ENCODE measurements at regions not wholly inside any gene's neighbourhood (a gene's known extent, or its start where the extent isn't known, plus 50 kb on each side); places are given as distances from the start of the nearest gene placed in this dataset.

DNA sequence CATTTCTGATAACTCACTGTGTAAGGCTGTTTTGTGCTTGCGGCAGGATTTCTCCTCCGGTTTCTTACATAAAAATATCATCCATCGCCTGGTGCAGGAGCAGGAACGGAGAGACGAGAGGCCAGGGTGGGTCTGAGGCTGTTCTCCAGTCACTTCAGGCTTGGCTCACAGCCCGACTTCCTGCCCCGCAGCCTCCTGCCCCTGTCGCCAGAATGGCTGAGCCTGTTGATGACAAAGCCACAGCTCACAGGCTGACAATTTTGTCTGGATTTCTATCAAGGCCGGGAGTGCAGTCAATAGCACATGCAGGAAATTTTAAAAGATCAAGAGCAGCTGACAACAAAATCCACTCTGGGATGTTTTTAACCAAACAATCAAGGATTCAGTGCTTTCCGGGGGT is 229.7 kb upstream of the ZNF32 start:
- peaks cover 0 to 6% (median 0%) of the 10 kb centered on the region in 4 donors for H3K27me3 ChIP-seq (ENCODE audit: control insufficient read depth in 4 of 4, insufficient read depth in 4 of 4, low read length in 3 of 4)
- no peaks in the 10 kb centered on the region for H3K36me3 ChIP-seq (ENCODE audit: control insufficient read depth in 4 of 4, insufficient read depth in 3 of 4, low read depth in 1 of 4, low read length in 3 of 4)
- no peak for TF ChIP-seq GABPA (IDR thresholded peaks at IDR 0.05 in 1 of 2, conservative IDR thresholded peaks at IDR 0.05 in 1 of 2)
- no peak for TF ChIP-seq FOXA1 (IDR thresholded peaks at IDR 0.05)
- no peak for TF ChIP-seq RXRA (IDR thresholded peaks at IDR 0.05)
- TF ChIP-seq, protein P1, sequence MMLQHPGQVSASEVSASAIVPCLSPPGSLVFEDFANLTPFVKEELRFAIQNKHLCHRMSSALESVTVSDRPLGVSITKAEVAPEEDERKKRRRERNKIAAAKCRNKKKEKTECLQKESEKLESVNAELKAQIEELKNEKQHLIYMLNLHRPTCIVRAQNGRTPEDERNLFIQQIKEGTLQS (IDR thresholded peaks at IDR 0.05) = no peak
- TF ChIP-seq, protein P2, sequence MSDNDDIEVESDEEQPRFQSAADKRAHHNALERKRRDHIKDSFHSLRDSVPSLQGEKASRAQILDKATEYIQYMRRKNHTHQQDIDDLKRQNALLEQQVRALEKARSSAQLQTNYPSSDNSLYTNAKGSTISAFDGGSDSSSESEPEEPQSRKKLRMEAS (IDR thresholded peaks at IDR 0.05) = peak; percentile 15
- TF ChIP-seq TAF1 (conservative IDR thresholded peaks at IDR 0.05) = no peak
- TF ChIP-seq, protein P3, sequence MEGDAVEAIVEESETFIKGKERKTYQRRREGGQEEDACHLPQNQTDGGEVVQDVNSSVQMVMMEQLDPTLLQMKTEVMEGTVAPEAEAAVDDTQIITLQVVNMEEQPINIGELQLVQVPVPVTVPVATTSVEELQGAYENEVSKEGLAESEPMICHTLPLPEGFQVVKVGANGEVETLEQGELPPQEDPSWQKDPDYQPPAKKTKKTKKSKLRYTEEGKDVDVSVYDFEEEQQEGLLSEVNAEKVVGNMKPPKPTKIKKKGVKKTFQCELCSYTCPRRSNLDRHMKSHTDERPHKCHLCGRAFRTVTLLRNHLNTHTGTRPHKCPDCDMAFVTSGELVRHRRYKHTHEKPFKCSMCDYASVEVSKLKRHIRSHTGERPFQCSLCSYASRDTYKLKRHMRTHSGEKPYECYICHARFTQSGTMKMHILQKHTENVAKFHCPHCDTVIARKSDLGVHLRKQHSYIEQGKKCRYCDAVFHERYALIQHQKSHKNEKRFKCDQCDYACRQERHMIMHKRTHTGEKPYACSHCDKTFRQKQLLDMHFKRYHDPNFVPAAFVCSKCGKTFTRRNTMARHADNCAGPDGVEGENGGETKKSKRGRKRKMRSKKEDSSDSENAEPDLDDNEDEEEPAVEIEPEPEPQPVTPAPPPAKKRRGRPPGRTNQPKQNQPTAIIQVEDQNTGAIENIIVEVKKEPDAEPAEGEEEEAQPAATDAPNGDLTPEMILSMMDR (IDR thresholded peaks at IDR 0.05; ENCODE audit: low read depth, low read length, missing input control) = no peak
- TF ChIP-seq SP1 (IDR thresholded peaks at IDR 0.05) = no peak
- peak in 1 of 2 donors; percentile 11 for TF ChIP-seq RAD21 (IDR thresholded peaks at IDR 0.05)
- no peak for TF ChIP-seq FOXA2 (IDR thresholded peaks at IDR 0.05)
- TF ChIP-seq JUND (IDR thresholded peaks at IDR 0.05) = no peak
- TF ChIP-seq EGR1 (IDR thresholded peaks at IDR 0.05; ENCODE audit: low read depth in 2 of 2) = no peak
- peak; percentile 10 for TF ChIP-seq NR2F2 (IDR thresholded peaks at IDR 0.05)
- TF ChIP-seq HNF4G (IDR thresholded peaks at IDR 0.05) = no peak
- TF ChIP-seq YY1 (IDR thresholded peaks at IDR 0.05) = no peak
- no peak for DNase-seq (ENCODE audit: low spot score)
- H3K4me3 ChIP-seq (ENCODE audit: low read depth in 1 of 3, low read length in 3 of 3) = no peak overlapping the region
- no peaks in the 10 kb centered on the region for H3K4me1 ChIP-seq (ENCODE audit: control insufficient read depth in 4 of 4, insufficient read depth in 4 of 4, low read length in 3 of 4)
- 72% methylated on average over 10 of the region's 10 CpGs for WGBS
- no peaks in the 10 kb centered on the region for H3K9me3 ChIP-seq (ENCODE audit: control insufficient read depth in 4 of 4, low read length in 3 of 4)
- peak overlapping the region in 1 of 2 donors; percentile 38 for H3K27ac ChIP-seq (ENCODE audit: low read depth in 1 of 2, low read length in 2 of 2)
- H3K9ac ChIP-seq (ENCODE audit: low read depth in 1 of 2, low read length in 2 of 2) = no peak overlapping the region

DNA sequence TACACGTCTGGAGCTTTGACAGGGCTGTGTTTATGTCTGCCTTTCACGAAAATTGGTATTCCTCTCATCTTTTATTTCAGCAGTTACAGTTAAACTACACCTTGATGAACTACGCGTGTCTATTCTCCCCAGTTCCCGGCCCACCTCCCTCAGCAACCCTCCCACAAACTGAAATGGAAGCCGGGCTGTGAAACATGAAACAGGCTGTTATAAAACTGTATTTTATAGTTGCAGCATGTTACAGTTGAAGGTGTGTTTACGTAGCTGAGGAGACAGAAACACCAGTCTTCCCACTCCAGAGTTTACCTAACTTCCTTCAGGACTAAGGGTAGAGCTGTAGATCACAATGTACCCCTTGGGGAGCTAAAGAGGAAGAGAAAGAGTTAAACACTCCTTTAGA is 228.3 kb upstream of the ZNF32 start:
- H3K4me1 ChIP-seq (ENCODE audit: control insufficient read depth in 4 of 4, insufficient read depth in 4 of 4, low read length in 3 of 4) = no peaks in the 10 kb centered on the region
- no peak overlapping the region for H3K27ac ChIP-seq (ENCODE audit: low read depth in 1 of 2, low read length in 2 of 2)
- H3K9ac ChIP-seq (ENCODE audit: low read depth in 1 of 2, low read length in 2 of 2) = no peak overlapping the region
- no peaks in the 10 kb centered on the region for H3K36me3 ChIP-seq (ENCODE audit: control insufficient read depth in 4 of 4, insufficient read depth in 3 of 4, low read depth in 1 of 4, low read length in 3 of 4)
- H3K9me3 ChIP-seq (ENCODE audit: control insufficient read depth in 4 of 4, low read length in 3 of 4) = no peaks in the 10 kb centered on the region
- TF ChIP-seq, protein P3 (IDR thresholded peaks at IDR 0.05; ENCODE audit: low read depth, low read length, missing input control) = no peak
- TF ChIP-seq FOXA2 (IDR thresholded peaks at IDR 0.05) (no peak), TAF1 (conservative IDR thresholded peaks at IDR 0.05) (no peak), JUND (IDR thresholded peaks at IDR 0.05) (no peak), FOXA1 (IDR thresholded peaks at IDR 0.05) (no peak), SP1 (IDR thresholded peaks at IDR 0.05) (no peak), HNF4G (IDR thresholded peaks at IDR 0.05) (no peak), GABPA (IDR thresholded peaks at IDR 0.05 in 1 of 2, conservative IDR thresholded peaks at IDR 0.05 in 1 of 2) (no peak)
- TF ChIP-seq, protein P1 (IDR thresholded peaks at IDR 0.05) = no peak
- TF ChIP-seq, protein P2 (IDR thresholded peaks at IDR 0.05) = no peak
- no peak for DNase-seq (ENCODE audit: low spot score)
- WGBS = 86% methylated on average over 7 of the region's 7 CpGs
- peaks cover 0 to 6% (median 0%) of the 10 kb centered on the region in 4 donors for H3K27me3 ChIP-seq (ENCODE audit: control insufficient read depth in 4 of 4, insufficient read depth in 4 of 4, low read length in 3 of 4)
- H3K4me3 ChIP-seq (ENCODE audit: low read depth in 1 of 3, low read length in 3 of 3) = no peak overlapping the region

Measured in liver (tissue), 8 donors.